H1 (cell line): ENCODE measurements at regions not wholly inside any gene's neighbourhood (a gene's known extent, or its start where the extent isn't known, plus 50 kb on each side); places are given as distances from the start of the nearest gene placed in this dataset.

ENCODE experiments used
- ASH2L ChIP-seq: fragments of 200-600, 300-600 bp; sonication (generic); IDR thresholded peaks from one replicate; pipeline ENCODE4 v1.7.1; 2017; ENCODE audit warnings: low read length
- GTF2F1 ChIP-seq: IDR thresholded peaks from 2 replicates; pipeline ENCODE4 v1.6.1; 2012; ENCODE audit warnings: low read depth, low read length, improper control_type of control experiment, borderline replicate concordance

DNA sequence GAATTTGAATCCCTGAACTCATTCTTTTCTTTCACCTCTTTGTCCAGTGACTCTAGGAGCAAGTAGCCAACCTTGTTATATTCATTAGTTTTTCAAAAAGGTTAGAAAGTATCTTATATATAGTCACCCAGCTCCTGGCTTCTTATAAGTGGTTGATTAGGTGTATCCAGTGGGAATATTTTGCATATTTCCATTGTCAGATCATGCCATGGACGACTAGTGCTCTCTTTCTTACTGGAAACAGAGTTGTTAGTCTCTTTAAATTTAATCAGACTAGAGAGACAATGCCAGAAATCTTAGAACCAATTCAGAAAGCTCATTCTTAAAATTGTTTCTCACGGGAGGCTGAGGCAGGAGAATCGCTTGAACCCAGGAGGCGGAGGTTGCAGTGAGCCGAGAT is 73.4 kb downstream of the CHRD start (continued):
- TF ChIP-seq GTF2F1 (no peak), ASH2L (no peak)
